IMR-90 (cell line): ENCODE measurements at regions not wholly inside any gene's neighbourhood (a gene's known extent, or its start where the extent isn't known, plus 50 kb on each side); places are given as distances from the start of the nearest gene placed in this dataset.

Experiments
- ATAC-seq: fragments of 200-7000 bp; cut with Tn5 transposase; 2 replicates; pipeline ENCODE4 v1.9.1; 2020; ENCODE audit warnings: low read depth, mild to moderate bottlenecking, moderate library complexity
- BruUV-seq: library from RNA; stranded (reverse); fragments of 400-500 nt; replicated peaks from 2 replicates; lab custom pipeline; 2021; lab: Mats Ljungman, UMichigan
- CTCF ChIA-PET: fragments of 300-600 bp; formaldehyde crosslinking; extraction: SDS; loops from one replicate; lab custom pipeline; 2021; ENCODE audit warnings: antibody characterized with exemption; lab: Yijun Ruan, JAX
- POLR2A ChIA-PET: fragments of 300-600 bp; sonication (Branson Sonifier 250); formaldehyde crosslinking; loops from one replicate; lab custom pipeline; 2022; ENCODE audit warnings: antibody characterized with exemption; ENCODE audit not compliant: unreplicated experiment; lab: Charles Lee
- DNase-seq: peaks from one replicate; pipeline ENCODE4 v3.0.0; 2013
- H2AFZ ChIP-seq: replicated peaks from 2 replicates; pipeline ENCODE3; 2013; ENCODE audit warnings: low read length, mild to moderate bottlenecking; ENCODE audit not compliant: poor library complexity
- H2AK5ac ChIP-seq: 2 replicates; pipeline ENCODE4 v1.6.1; 2013; ENCODE audit warnings: low read depth, low read length, inconsistent platforms
- H2AK9ac ChIP-seq: replicated peaks from 2 replicates; pipeline ENCODE3; 2013; ENCODE audit warnings: mild to moderate bottlenecking, low read depth, low read length, moderate library complexity; ENCODE audit not compliant: poor library complexity
- H2BK120ac ChIP-seq: 2 replicates; pipeline ENCODE4 v1.6.1; 2013; ENCODE audit warnings: low read depth, low read length, inconsistent platforms
- H2BK15ac ChIP-seq: 3 replicates; pipeline ENCODE4 v1.6.1; 2013; ENCODE audit warnings: low read depth, low read length, inconsistent platforms
- H2BK20ac ChIP-seq: 2 replicates; pipeline ENCODE4 v1.6.1; 2013; ENCODE audit warnings: low read depth, mild to moderate bottlenecking, inconsistent platforms, low read length, moderate library complexity
- H2BK5ac ChIP-seq: 2 replicates; pipeline ENCODE4 v1.6.1; 2013; ENCODE audit warnings: mild to moderate bottlenecking, low read depth, low read length, inconsistent platforms; ENCODE audit not compliant: poor library complexity, severe bottlenecking
- H3K14ac ChIP-seq: replicated peaks from 2 replicates; pipeline ENCODE4 v1.6.1; 2013; ENCODE audit warnings: low read depth, low read length, inconsistent platforms
- H3K18ac ChIP-seq: 2 replicates; pipeline ENCODE4 v1.6.1; 2013; ENCODE audit warnings: low read depth, low read length, control low read depth
- H3K23ac ChIP-seq: 2 replicates; pipeline ENCODE4 v1.6.1; 2013; ENCODE audit warnings: low read depth, low read length, inconsistent platforms
- H3K27ac ChIP-seq: 2 replicates; pipeline ENCODE4 v1.5.1; 2013; ENCODE audit warnings: mild to moderate bottlenecking, control low read depth, low read length; ENCODE audit not compliant: insufficient read depth
- H3K27me3 ChIP-seq: 2 replicates; pipeline ENCODE4 v1.6.1; 2013; ENCODE audit warnings: low read length; ENCODE audit not compliant: control insufficient read depth, insufficient read depth
- H3K36me3 ChIP-seq: 2 replicates; pipeline ENCODE4 v1.6.1; 2013; ENCODE audit warnings: low read length, mixed read lengths; ENCODE audit not compliant: control insufficient read depth, insufficient read depth
- H3K4ac ChIP-seq: 2 replicates; pipeline ENCODE4 v1.6.1; 2013; ENCODE audit warnings: low read depth, low read length, inconsistent platforms
- H3K4me1 ChIP-seq: 2 replicates; pipeline ENCODE4 v1.6.1; 2013; ENCODE audit warnings: low read length, mixed read lengths; ENCODE audit not compliant: control insufficient read depth, insufficient read depth
- H3K4me2 ChIP-seq: 2 replicates; pipeline ENCODE4 v1.6.1; 2013; ENCODE audit warnings: low read depth, mild to moderate bottlenecking, control low read depth, low read length, moderate library complexity
- H3K4me3 ChIP-seq: 2 replicates; pipeline ENCODE4 v1.5.1; 2013; ENCODE audit warnings: low read depth, mild to moderate bottlenecking, control low read depth, low read length, moderate library complexity; ENCODE audit not compliant: insufficient read depth
- H3K56ac ChIP-seq: 2 replicates; pipeline ENCODE4 v1.6.1; 2013; ENCODE audit warnings: low read length, inconsistent platforms; ENCODE audit not compliant: insufficient read depth; ENCODE audit errors: extremely low read depth
- H3K79me1 ChIP-seq, 2 experiments: 2 replicates each; pipeline ENCODE4 v1.6.1; 2013; ENCODE audit warnings: low read length in 2 of 2, inconsistent platforms in 1 of 2, low read depth in 1 of 2
- H3K9ac ChIP-seq: 2 replicates; pipeline ENCODE4 v1.6.1; 2013; ENCODE audit warnings: low read depth, low read length, control low read depth
- H3K9me1 ChIP-seq: 2 replicates; pipeline ENCODE4 v1.6.1; 2013; ENCODE audit warnings: low read length, inconsistent platforms; ENCODE audit not compliant: insufficient read depth
- H3K9me3 ChIP-seq: 2 replicates; pipeline ENCODE4 v1.6.1; 2013; ENCODE audit warnings: low read length; ENCODE audit not compliant: control insufficient read depth, insufficient read depth
- H4K20me1 ChIP-seq: 2 replicates; pipeline ENCODE4 v1.6.1; 2013; ENCODE audit warnings: low read length, inconsistent platforms; ENCODE audit not compliant: insufficient read depth
- H4K5ac ChIP-seq: 2 replicates; pipeline ENCODE4 v1.6.1; 2013; ENCODE audit warnings: mild to moderate bottlenecking, low read depth, low read length, control low read depth
- H4K8ac ChIP-seq, 2 experiments: 2 replicates each; pipeline ENCODE4 v1.6.1; 2013; ENCODE audit warnings: low read depth in 2 of 2, low read length in 2 of 2, control low read depth in 1 of 2, inconsistent platforms in 1 of 2
- H4K91ac ChIP-seq: 2 replicates; pipeline ENCODE4 v1.6.1; 2013; ENCODE audit warnings: low read depth, low read length, inconsistent platforms; ENCODE audit not compliant: insufficient read depth
- BHLHE40 ChIP-seq: fragments of 150-350 bp; IDR thresholded peaks from 2 replicates; pipeline ENCODE4 v1.6.1; 2016; ENCODE audit warnings: mild to moderate bottlenecking, low read depth, low read length
- CHD1 ChIP-seq: IDR thresholded peaks from 2 replicates; pipeline ENCODE4 v1.6.1; 2012; ENCODE audit warnings: low read depth, low read length, improper control_type of control experiment
- ELK1 ChIP-seq: fragments of 150-350 bp; IDR thresholded peaks from 2 replicates; pipeline ENCODE4 v1.6.1; 2016; ENCODE audit warnings: low read depth, mild to moderate bottlenecking, low read length, moderate library complexity, borderline replicate concordance
- NFE2L2 ChIP-seq: fragments of 150-350 bp; IDR thresholded peaks from 2 replicates; pipeline ENCODE4 v1.6.1; 2016; ENCODE audit warnings: low read depth, mild to moderate bottlenecking, low read length
- POLR2A ChIP-seq: IDR thresholded peaks from 2 replicates; pipeline ENCODE4 v1.6.1; 2012; ENCODE audit warnings: mild to moderate bottlenecking, low read depth, low read length
- RAD21 ChIP-seq: IDR thresholded peaks from 2 replicates; pipeline ENCODE4 v1.6.1; 2012; ENCODE audit warnings: low read length, improper control_type of control experiment
- RCOR1 ChIP-seq: IDR thresholded peaks from 2 replicates; pipeline ENCODE4 v1.6.1; 2012; ENCODE audit warnings: mild to moderate bottlenecking, low read length, improper control_type of control experiment; ENCODE audit not compliant: insufficient replicate concordance
- RFX5 ChIP-seq: IDR thresholded peaks from 2 replicates; pipeline ENCODE4 v1.8.0; 2012; ENCODE audit warnings: low read depth, mild to moderate bottlenecking, low read length, moderate library complexity
- WGBS, 2 experiments: methylation state at CpG; one replicate each; pipeline versions ENCODE4 v1.1.5 to v1.1.7; 2013; ENCODE audit warnings: missing lambda C conversion rate in 2 of 2; ENCODE audit not compliant: insufficient read length in 1 of 2; ENCODE audit errors: extremely low coverage in 2 of 2; 5-methylcytosine and 5-hydroxymethylcytosine counted together
- dilution Hi-C: fragments of 300-500 bp; cut with HindIII; formaldehyde crosslinking; loops from one replicate; pipeline ENCODE4 v1.14.3; 2018; ENCODE audit warnings: low sequenced_read_pairs; ENCODE audit not compliant: unreplicated experiment
- in situ Hi-C: fragments of 300-500 bp; cut with MboI; formaldehyde crosslinking; loops from 3 replicates; pipeline ENCODE4 v1.14.3; 2019; ENCODE audit warnings: low sequenced_read_pairs, inconsistent platforms, mixed read lengths
- intact Hi-C: fragments of 100-400 bp; cut with micrococcal nuclease; formaldehyde crosslinking; loops from 2 replicates; pipeline ENCODE4 v1.10.0; 2022
- TF ChIP-seq, protein P1 (sequence below): conservative IDR thresholded peaks from 2 replicates; pipeline ENCODE4 v1.5.1; 2012; ENCODE audit warnings: mild to moderate bottlenecking, low read depth, low read length, improper control_type of control experiment
- TF ChIP-seq, protein P2 (sequence below): fragments of 150-350 bp; IDR thresholded peaks from 2 replicates; pipeline ENCODE4 v1.6.1; 2017; ENCODE audit warnings: mild to moderate bottlenecking, antibody characterized with exemption, low read length, low read depth

- Histone ChIP-seq H3K4me1 (peaks cover 3% of the 10 kb centered on the region), H2BK15ac (no peak overlapping the region), H3K14ac (no peak overlapping the region), H4K91ac (no peak overlapping the region), H3K4me3 (no peak overlapping the region), H3K9me3 (no peaks in the 10 kb centered on the region), H2AK5ac (no peak overlapping the region), H2BK120ac (peak overlapping the region; percentile 8; the same call in 1 of the 2 replicates), H3K9me1 (no peaks in the 10 kb centered on the region), H3K27me3 (no peaks in the 10 kb centered on the region), H2AFZ (no peak overlapping the region), H3K18ac (no peak overlapping the region), H4K8ac (no peak overlapping the region), H2BK20ac (no peak overlapping the region), H2BK5ac (no peak overlapping the region), H4K5ac (no peak overlapping the region), H3K23ac (no peak overlapping the region), H3K9ac (no peak overlapping the region), H3K4me2 (no peak overlapping the region), H3K56ac (no peak overlapping the region), H2AK9ac (no peak overlapping the region), H3K27ac (no peak overlapping the region), H3K79me1 (no peaks in the 10 kb centered on the region), H3K36me3 (no peaks in the 10 kb centered on the region), H4K20me1 (no peaks in the 10 kb centered on the region), H3K4ac (no peak overlapping the region)
- CTCF ChIA-PET: no interaction called here
- in situ Hi-C loops: no loop called here
- no TSS peak for BruUV-seq
- POLR2A ChIA-PET: no interaction called here
- no CpG with 5 or more reads among the region's 2 CpGs for WGBS, 2 experiments
- intact Hi-C loops: loop anchor here (2.0 to 5.0 kb wide), 3 partner anchors 337 to 1330 kb away; partner anchors contain the start of gene HMGCR
- DNase-seq (no peak), ATAC-seq (no peak)
- dilution Hi-C loops: no loop called here
- TF ChIP-seq CHD1 (no peak), ELK1 (no peak), NFE2L2 (no peak), RCOR1 (no peak), RAD21 (no peak), BHLHE40 (no peak), RFX5 (no peak), POLR2A (no peak)
- TF ChIP-seq, protein P1, sequence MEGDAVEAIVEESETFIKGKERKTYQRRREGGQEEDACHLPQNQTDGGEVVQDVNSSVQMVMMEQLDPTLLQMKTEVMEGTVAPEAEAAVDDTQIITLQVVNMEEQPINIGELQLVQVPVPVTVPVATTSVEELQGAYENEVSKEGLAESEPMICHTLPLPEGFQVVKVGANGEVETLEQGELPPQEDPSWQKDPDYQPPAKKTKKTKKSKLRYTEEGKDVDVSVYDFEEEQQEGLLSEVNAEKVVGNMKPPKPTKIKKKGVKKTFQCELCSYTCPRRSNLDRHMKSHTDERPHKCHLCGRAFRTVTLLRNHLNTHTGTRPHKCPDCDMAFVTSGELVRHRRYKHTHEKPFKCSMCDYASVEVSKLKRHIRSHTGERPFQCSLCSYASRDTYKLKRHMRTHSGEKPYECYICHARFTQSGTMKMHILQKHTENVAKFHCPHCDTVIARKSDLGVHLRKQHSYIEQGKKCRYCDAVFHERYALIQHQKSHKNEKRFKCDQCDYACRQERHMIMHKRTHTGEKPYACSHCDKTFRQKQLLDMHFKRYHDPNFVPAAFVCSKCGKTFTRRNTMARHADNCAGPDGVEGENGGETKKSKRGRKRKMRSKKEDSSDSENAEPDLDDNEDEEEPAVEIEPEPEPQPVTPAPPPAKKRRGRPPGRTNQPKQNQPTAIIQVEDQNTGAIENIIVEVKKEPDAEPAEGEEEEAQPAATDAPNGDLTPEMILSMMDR: no peak
- TF ChIP-seq, protein P2, sequence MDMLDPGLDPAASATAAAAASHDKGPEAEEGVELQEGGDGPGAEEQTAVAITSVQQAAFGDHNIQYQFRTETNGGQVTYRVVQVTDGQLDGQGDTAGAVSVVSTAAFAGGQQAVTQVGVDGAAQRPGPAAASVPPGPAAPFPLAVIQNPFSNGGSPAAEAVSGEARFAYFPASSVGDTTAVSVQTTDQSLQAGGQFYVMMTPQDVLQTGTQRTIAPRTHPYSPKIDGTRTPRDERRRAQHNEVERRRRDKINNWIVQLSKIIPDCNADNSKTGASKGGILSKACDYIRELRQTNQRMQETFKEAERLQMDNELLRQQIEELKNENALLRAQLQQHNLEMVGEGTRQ: no peak
Measured at GRCh38 chr5:74927336-74927735, 61.1 kb upstream of the FAM169A start.
